CD14-positive monocyte (primary cell): ENCODE measurements at regions not wholly inside any gene's neighbourhood (a gene's known extent, or its start where the extent isn't known, plus 50 kb on each side); places are given as distances from the start of the nearest gene placed in this dataset.

ENCODE experiments used
- DNase-seq, 3 donors: peaks; one replicate each; pipeline ENCODE4 v3.0.0-alpha.2; 2011 to 2022
- H2AFZ ChIP-seq: 2 replicates; pipeline ENCODE4 v1.6.0; 2012; ENCODE audit warnings: mild to moderate bottlenecking, low read depth, low read length, inconsistent platforms; ENCODE audit not compliant: insufficient read depth, poor library complexity, severe bottlenecking
- H3K27ac ChIP-seq, 2 donors: 1 replicate in 1 of 2; 2 replicates in 1 of 2; pipeline ENCODE4 v1.5.1; 2012 to 2013; ENCODE audit warnings: low read length in 2 of 2, control low read depth in 1 of 2, inconsistent platforms in 1 of 2, low read depth in 1 of 2, mild to moderate bottlenecking in 1 of 2
- H3K27me3 ChIP-seq, 2 donors: one replicate each; pipeline versions ENCODE4 v1.6.0 to v1.6.1; 2011 to 2013; ENCODE audit warnings: low read length in 2 of 2; ENCODE audit not compliant: control insufficient read depth in 2 of 2, insufficient read depth in 2 of 2
- H3K36me3 ChIP-seq, 2 donors: replicated peaks in 1 of 2; 1 replicate in 1 of 2; 2 replicates in 1 of 2; pipeline versions ENCODE4 v1.5.1 to v1.6.1; 2012 to 2013; ENCODE audit warnings: low read length in 2 of 2, control low read depth in 1 of 2, inconsistent platforms in 1 of 2, mild to moderate bottlenecking in 1 of 2; ENCODE audit not compliant: insufficient read depth in 2 of 2, control insufficient read depth in 1 of 2
- H3K4me1 ChIP-seq, 2 donors: 1 replicate in 1 of 2; 2 replicates in 1 of 2; pipeline versions ENCODE4 v1.5.1 to v1.6.1; 2012 to 2013; ENCODE audit warnings: low read length in 2 of 2, control low read depth in 1 of 2, inconsistent platforms in 1 of 2, mild to moderate bottlenecking in 1 of 2, moderate library complexity in 1 of 2; ENCODE audit not compliant: insufficient read depth in 2 of 2, control insufficient read depth in 1 of 2
- H3K4me2 ChIP-seq: replicated peaks from 2 replicates; pipeline ENCODE3; 2012; ENCODE audit warnings: low read length, moderate library complexity, mild to moderate bottlenecking; ENCODE audit not compliant: poor library complexity, severe bottlenecking; ENCODE audit errors: extremely low read depth
- H3K4me3 ChIP-seq, 3 experiments: fragments of 200-600 bp in 1 of 3; sonication (generic) in 1 of 3; replicated peaks in 1 of 3; 1 replicate in 2 of 3; 2 replicates in 1 of 3; pipeline ENCODE4 v1.5.1; 2011 to 2013; ENCODE audit warnings: low read length in 3 of 3, mild to moderate bottlenecking in 3 of 3, control low read depth in 2 of 3, low read depth in 2 of 3, inconsistent platforms in 1 of 3, moderate library complexity in 1 of 3
- H3K79me2 ChIP-seq: 2 replicates; pipeline ENCODE4 v1.6.0; 2012; ENCODE audit warnings: mild to moderate bottlenecking, control low read depth, inconsistent platforms, low read length, moderate library complexity; ENCODE audit not compliant: insufficient read depth
- H3K9ac ChIP-seq: 2 replicates; pipeline ENCODE4 v1.6.0; 2017; ENCODE audit warnings: low read length, mild to moderate bottlenecking; ENCODE audit not compliant: insufficient read depth, poor library complexity, severe bottlenecking
- H3K9me3 ChIP-seq, 2 donors: replicated peaks in 1 of 2; 1 replicate in 1 of 2; 2 replicates in 1 of 2; pipeline versions ENCODE4 v1.5.1 to v1.6.1; 2012 to 2013; ENCODE audit warnings: low read length in 2 of 2, control low read depth in 1 of 2; ENCODE audit not compliant: control insufficient read depth in 1 of 2, insufficient read depth in 1 of 2
- H4K20me1 ChIP-seq: 2 replicates; pipeline ENCODE4 v1.6.0; 2012; ENCODE audit warnings: mild to moderate bottlenecking, low read length, control low read depth, moderate library complexity; ENCODE audit not compliant: insufficient read depth
- H3K27ac Mint-ChIP-seq, 7 donors: one replicate each; pipeline ENCODE4 v1.8.0; 2020; ENCODE audit warnings: mild to moderate bottlenecking in 7 of 7, mixed read lengths in 7 of 7, moderate library complexity in 6 of 7, inconsistent platforms in 2 of 7
- H3K27me3 Mint-ChIP-seq, 3 donors: one replicate each; pipeline ENCODE4 v1.8.0; 2021 to 2022; ENCODE audit warnings: low read depth in 3 of 3, mild to moderate bottlenecking in 3 of 3, mixed read lengths in 3 of 3, moderate library complexity in 3 of 3, inconsistent platforms in 1 of 3
- H3K36me3 Mint-ChIP-seq, 2 donors: one replicate each; pipeline ENCODE4 v1.8.0; 2020; ENCODE audit warnings: mixed read lengths in 2 of 2, inconsistent platforms in 1 of 2, mild to moderate bottlenecking in 1 of 2
- H3K4me1 Mint-ChIP-seq: one replicate; pipeline ENCODE4 v1.8.0; 2020; ENCODE audit warnings: mild to moderate bottlenecking, mixed read lengths
- H3K4me3 Mint-ChIP-seq, 2 donors: one replicate each; pipeline ENCODE4 v1.8.0; 2020; ENCODE audit warnings: mild to moderate bottlenecking in 2 of 2, mixed read lengths in 2 of 2, moderate library complexity in 1 of 2
- H3K9me3 Mint-ChIP-seq, 7 donors: one replicate each; pipeline ENCODE4 v1.8.0; 2020 to 2022; ENCODE audit warnings: mixed read lengths in 7 of 7, mild to moderate bottlenecking in 6 of 7, moderate library complexity in 6 of 7, inconsistent platforms in 2 of 7
- CTCF ChIP-seq: fragments of 200-600 bp; IDR thresholded peaks from one replicate; pipeline ENCODE4 v1.8.0; 2022; ENCODE audit warnings: antibody characterized with exemption, mild to moderate bottlenecking
- WGBS: methylation state at CpG from one replicate; pipeline ENCODE4 v1.1.5; 2013; ENCODE audit warnings: missing lambda C conversion rate; ENCODE audit not compliant: insufficient coverage; 5-methylcytosine and 5-hydroxymethylcytosine counted together
- intact Hi-C, 2 donors: fragments of 100-400 bp; cut with micrococcal nuclease; formaldehyde crosslinking; loops; one replicate each; pipeline versions ENCODE4 v1.15.0 to v1.15.1; 2023

DNA sequence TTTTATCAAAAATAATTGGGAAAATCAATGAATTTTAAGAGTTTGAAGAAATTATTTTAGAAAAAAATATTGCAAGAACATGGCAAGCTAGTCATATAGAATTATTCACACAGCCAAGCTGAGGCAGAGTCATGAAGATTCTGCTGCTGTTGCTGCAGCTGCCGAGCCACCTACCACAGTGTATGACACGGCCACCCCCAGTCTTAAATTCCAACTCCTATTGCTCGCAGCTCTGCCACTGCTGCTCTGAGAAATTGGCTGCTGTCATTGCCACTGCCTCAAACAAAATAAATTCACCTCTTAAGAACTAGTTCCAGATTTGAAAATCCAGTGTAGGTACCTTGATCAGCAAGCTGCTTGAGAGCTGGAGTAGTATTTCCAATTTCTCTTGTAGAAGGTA lies 1318.8 kb upstream of the ACO1 start:
- H3K27ac Mint-ChIP-seq = peak overlapping the region in 1 of 7 donors; percentile 31
- no peaks in the 10 kb centered on the region for H3K4me1 Mint-ChIP-seq
- DNase-seq = no peak
- no peaks in the 10 kb centered on the region for H3K27me3 Mint-ChIP-seq
- Histone ChIP-seq H3K4me2 (no peak overlapping the region), H3K9ac (no peak overlapping the region), H3K4me1 (no peaks in the 10 kb centered on the region), H3K9me3 (peaks cover 0 to 8% of the 10 kb centered on the region in 2 donors), H4K20me1 (no peaks in the 10 kb centered on the region), H3K79me2 (no peaks in the 10 kb centered on the region), H3K27ac (no peak overlapping the region), H2AFZ (no peak overlapping the region), H3K27me3 (no peaks in the 10 kb centered on the region), H3K4me3 (no peak overlapping the region), H3K36me3 (no peaks in the 10 kb centered on the region)
- no peak for TF ChIP-seq CTCF
- intact Hi-C loops = no loop called here
- no peak overlapping the region for H3K4me3 Mint-ChIP-seq
- H3K36me3 Mint-ChIP-seq = no peaks in the 10 kb centered on the region
- WGBS = 87% methylated on average over 3 of the region's 3 CpGs
- H3K9me3 Mint-ChIP-seq = peaks cover 0 to 10% (median 4%) of the 10 kb centered on the region in 7 donors

GRCh38 chr9:31067418-31067817 lies 1317.0 kb upstream of the ACO1 start:
- intact Hi-C loops = no loop called here
- Mint-ChIP-seq H3K4me1 (no peaks in the 10 kb centered on the region), H3K4me3 (no peak overlapping the region), H3K9me3 (peaks cover 0 to 11% (median 0%) of the 10 kb centered on the region in 7 donors), H3K27me3 (no peaks in the 10 kb centered on the region), H3K36me3 (no peaks in the 10 kb centered on the region), H3K27ac (no peak overlapping the region)
- Histone ChIP-seq H3K9me3 (peaks cover 8 to 9% of the 10 kb centered on the region in 2 donors), H4K20me1 (no peaks in the 10 kb centered on the region), H3K36me3 (no peaks in the 10 kb centered on the region), H3K27ac (no peak overlapping the region), H3K4me3 (no peak overlapping the region), H3K27me3 (no peaks in the 10 kb centered on the region), H2AFZ (no peak overlapping the region), H3K79me2 (no peaks in the 10 kb centered on the region), H3K4me2 (no peak overlapping the region), H3K9ac (no peak overlapping the region), H3K4me1 (no peaks in the 10 kb centered on the region)
- TF ChIP-seq CTCF = no peak
- DNase-seq = no peak
- no CpG with 5 or more reads among the region's 2 CpGs for WGBS
